Activated gamma-delta T cell treated with anti-CD3 and anti-CD28 coated beads, Interleukin-2, amount 50 U/mL, for 16 hours (primary cell): ENCODE measurements at regions not wholly inside any gene's neighbourhood (a gene's known extent, or its start where the extent isn't known, plus 50 kb on each side); places are given as distances from the start of the nearest gene placed in this dataset.

Experiments used
- DNase-seq: peaks from one replicate; pipeline ENCODE4 v3.0.0-alpha.2; 2020; ENCODE audit warnings: low read depth

DNA sequence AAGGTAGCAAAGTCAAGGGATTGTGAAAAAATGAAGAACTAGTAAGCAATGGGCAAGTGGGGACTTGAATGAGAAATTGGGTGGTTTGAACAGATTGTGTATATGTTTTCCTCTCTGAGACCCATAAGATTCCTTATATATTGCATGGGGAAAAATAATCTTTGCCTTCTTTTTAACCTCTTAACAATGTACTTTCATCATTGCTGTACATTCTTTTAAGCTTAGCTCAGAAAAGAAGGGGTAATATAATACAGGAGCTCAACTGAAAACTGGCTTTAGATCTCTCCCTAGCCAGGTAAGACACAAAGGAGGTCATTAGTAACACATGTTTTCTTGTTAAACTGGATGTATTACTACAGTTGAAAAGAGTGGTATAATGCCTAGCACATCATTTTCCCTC, 287.2 kb downstream of the RNF144B start:
- DNase-seq = no peak

DNA sequence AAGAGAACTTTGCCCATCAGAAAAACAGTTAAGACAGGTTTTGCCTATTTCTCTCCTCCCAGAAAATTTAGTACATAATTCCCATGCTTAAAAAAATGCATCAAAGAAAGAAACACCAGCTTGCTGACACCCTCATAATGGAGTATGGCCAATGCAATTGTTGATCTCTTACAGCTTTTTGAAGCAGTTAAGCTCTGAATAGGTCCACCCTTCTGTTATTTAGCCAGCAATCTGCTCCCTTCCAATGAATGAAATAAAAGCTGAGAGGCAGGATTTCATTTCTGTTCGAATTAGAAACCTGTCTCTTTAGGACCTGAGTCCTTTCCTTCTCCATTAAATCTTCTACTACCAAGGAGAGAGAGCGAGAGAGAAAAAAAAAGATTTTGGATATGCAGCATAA, 288.7 kb downstream of the RNF144B start:
- DNase-seq = no peak

DNA sequence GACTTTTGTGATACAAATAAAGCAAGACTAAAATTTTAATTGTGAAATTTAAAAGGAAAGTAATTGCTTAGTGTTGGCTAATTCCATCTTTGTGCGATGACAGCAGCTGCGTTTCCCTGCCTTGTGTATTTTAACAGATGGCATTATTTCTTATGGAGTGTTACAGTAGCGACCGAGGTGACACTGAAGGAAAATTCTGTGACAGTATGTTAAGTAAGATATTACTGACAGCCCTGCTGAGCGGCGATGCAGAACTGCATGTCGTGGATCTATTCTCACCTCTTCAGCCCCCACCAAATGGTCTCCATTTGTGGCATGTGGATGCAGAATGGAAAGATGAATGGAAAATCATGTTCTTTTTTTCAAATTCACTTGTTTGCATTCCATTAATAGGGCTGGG, 289.4 kb downstream of the RNF144B start:
- no peak for DNase-seq

DNA sequence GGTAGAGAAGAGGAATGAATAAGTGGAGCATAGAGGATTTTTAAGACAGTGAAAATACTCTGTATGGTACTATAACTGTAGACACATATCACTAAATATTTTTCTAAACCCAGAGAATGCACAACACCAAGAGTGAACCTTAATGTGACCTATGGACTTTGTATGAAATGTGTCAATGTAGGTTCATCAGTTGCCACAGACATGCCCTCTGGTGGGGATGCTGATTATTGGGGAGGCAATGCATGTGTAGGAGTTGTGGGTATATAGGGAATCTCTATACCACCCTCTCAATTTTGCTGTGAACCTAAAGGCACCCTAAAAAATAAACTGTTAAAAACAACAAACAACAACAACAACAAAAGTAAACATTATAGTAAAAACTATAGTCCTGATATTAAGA, 293.7 kb downstream of the RNF144B start:
- no peak for DNase-seq

DNA sequence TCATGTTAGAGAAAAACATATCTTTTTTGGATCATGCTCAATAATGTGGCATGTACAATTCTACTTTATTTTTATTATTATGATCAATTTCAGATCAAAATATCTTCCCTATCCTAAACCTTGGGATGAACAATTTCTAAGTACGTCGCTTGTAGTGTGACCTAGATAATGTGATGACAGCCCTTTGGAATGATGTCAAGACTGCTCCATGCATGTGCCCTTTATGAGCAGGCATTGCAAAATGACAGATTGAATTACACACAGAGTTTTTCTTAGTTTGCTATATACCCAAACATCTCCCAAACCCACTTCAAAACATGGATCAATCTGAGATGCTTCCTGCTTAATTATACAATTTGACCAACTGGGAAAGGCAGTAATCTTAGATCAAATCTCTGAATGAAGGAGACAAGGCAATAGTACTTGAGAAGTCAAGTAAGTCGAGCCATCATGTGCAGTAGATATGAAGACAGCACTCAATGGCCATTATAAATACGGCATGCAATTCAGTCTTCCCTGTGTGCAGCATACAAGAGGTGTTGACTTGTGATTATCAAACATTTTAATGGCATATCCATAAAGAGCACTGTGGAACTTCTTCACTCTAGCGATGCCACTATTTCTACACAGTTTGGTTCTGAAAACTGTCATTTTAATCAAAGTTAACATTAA, 294.8 kb downstream of the RNF144B start:
- no peak for DNase-seq

DNA sequence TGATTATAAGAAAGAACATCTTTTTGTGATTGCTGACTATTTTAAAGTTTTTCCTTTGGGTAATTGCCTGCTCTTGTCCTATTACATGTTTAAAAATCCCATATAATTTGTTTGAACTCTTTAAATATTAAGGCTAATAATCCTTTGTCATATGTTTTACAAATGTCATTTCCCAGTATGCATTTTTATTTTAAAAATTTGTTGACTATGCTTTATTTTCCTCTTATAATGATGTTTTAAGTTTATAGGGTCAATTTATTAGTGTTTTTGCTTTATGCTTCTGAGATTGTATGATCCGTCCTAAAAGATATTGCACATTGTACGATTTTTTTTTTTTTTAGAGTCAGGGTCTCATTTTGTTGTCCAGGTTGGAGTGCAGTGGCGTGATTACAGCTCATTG, 297.2 kb downstream of the RNF144B start:
- DNase-seq = no peak

DNA sequence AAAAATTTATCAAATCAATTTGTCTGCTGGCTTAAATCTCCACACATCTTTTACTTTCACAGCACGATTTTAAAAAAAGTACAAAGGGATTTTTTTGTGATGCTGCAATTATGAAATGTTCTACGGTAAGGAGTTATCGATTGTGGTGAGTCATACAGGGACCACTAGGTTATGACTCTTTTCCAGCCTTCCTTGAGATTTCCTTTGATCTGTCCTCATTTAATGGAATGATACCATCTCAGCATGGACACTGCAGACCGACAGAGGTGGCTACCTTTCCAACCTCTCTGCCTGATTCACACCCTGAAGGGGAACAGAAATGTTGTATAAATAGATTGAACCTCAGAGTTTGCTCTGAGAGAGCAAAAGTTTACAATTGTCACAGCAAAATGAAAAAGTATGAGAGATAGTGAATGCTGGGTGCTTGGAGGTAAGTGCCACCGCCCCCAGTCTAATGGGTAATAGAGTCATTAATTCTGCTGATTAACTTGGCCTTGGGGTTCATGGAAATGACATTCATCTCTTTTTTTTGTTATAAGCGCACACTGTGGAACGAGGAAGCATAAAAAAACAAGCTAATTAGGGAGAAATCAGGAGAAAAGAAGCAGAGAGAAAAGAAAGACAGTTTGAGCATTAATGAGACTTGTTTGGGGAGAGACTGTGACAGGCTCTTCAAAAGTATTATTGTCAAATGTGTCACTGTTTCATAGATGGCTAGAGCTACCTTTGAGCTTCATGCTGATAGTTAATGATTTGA, 306.0 kb downstream of the RNF144B start:
- DNase-seq = no peak

DNA sequence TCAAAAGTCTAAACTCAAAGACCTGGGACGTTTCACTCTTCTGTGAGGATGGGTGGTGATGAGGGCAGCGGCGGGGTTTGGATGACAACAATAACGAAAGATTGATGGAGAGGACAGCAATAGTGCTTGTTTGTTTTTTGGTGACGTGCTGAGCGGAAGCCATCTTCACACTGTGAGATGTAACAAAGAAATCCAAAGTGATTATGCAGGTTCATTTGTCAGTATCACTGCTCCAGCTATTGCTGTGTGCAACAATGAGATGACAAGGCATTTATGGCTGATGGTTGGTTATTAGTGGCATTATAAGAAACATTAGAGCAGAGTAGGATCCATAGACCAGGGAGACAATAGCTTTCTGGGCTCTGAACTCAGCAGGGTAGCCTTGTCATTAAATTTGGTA, 306.7 kb downstream of the RNF144B start:
- DNase-seq = no peak

DNA sequence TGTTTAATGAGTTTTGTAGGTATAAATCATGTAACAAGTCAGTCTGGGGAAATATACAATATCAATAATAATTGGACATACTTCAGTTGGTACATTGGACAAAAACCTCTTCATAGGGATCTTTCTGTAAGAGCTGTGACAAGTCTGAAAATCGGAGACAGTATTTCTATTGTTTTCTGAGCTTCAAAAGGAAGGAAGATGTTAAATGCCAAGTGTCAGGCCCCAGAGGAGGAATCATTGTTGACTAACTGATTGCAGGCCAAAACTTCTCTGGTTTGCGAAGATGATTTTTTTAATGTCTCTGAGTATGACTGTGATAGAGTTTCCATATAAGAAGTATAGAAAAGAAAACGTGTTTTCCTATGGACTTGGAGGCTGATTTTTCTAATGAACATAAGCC, 316.4 kb downstream of the RNF144B start:
- DNase-seq = no peak

DNA sequence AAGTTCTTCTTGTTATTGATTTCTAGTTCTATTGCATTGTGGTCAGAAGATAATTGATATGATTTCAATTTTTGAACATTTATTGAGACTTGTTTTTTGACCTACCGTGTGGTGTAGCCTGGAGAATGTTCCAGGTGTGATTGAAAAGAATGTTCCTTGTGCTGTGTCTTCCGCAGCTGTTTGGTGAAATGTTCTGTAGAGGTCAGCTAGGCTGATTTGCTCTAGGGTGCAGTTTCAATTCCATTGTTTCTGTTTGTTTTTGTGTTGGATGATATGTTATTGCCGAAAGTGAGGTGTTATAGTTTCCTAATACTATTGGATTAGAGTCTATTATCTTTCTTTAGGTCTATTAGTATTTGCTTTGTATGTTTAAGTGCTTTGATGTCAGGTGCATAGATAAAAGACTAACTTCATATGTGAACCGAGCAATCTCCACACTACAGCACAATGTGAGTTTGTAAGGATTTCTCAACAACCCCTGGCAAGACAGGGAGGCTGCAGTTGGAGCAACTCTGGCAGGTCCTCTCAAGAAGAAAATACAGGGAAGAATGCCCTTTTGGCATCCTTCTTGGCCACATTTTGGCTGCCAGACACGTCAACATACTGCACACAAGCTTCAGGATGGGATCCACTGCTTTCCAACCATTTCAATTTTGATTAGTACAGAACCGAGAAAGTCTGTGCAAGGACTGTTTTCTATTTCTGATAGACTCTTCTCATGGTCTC, 320.7 kb downstream of the RNF144B start:
- DNase-seq = no peak

DNA sequence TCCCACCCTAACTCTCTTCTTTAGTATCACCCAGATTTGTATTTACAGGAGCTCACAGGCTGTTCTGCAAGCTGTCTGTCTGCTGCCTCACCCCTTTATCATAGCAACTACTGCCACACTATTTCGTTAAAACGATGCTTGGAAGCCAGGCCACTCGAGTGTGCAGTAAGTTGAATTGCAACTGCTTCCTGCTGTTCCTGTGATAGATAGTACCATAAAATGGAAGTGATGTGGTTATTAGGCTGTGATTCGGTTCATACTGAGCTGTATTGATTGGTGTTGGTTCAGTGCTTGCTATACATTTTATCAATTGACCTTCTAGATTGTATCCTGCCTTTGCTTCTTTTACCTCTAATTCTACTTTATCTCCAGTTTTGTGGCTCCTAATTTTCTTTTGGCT, 325.4 kb downstream of the RNF144B start:
- DNase-seq = no peak

DNA sequence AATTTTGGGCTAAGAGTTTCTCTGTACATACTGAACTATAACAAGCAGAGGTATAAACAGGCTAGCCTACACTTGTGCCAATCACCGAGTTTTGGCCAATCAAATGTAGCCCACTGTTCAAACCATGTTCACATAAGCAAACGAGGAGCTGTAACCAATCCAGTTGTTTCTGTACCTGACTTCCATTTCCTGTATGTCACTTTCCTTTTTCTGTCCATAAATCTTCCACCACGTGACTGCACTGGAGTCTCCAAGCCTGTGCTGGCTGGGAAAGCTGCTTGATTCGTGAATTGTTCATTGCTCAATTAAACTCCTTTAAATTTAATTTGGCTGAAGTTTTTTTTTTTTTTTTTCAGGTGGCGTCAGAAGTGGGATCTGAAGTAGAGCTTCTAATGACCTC, 332.9 kb downstream of the RNF144B start:
- no peak for DNase-seq

DNA sequence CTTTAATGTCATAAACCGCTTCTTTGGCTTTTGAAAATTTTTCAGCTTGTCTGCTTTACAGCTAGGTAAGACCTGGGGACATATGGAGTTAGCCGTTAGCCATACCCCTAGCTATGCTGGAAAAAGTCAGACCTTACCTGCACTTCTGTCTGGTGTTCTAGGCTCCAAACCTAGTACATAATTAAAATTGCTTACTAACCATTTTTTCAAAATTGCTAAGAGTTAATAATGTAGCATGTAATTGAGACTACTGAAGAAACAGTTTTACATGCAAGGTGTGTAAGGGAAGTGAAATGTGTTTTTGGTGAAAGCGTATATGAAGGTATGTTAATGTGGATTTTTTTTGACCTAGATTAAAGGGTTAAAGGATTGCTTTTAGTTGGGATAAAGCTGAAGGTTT, 336.9 kb downstream of the RNF144B start:
- DNase-seq = no peak

DNA sequence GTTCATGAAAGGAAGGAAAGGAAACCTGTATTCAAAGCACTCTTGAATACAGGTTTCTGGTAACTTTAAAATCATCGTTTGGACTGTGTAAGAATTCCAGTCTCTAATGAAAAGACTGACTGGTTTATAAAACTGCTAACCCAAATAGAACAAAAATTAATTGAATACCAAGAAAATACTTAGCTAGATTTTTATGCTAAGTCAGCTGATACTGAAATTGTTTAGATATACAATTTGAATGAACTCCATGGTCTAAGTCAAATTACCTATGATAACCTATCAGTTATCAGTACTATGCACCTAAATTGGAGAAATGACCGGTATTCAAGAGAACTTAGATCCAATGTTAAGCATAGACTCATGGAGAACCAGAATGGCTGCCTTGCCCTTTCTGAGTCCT, 338.3 kb downstream of the RNF144B start:
- DNase-seq = no peak

DNA sequence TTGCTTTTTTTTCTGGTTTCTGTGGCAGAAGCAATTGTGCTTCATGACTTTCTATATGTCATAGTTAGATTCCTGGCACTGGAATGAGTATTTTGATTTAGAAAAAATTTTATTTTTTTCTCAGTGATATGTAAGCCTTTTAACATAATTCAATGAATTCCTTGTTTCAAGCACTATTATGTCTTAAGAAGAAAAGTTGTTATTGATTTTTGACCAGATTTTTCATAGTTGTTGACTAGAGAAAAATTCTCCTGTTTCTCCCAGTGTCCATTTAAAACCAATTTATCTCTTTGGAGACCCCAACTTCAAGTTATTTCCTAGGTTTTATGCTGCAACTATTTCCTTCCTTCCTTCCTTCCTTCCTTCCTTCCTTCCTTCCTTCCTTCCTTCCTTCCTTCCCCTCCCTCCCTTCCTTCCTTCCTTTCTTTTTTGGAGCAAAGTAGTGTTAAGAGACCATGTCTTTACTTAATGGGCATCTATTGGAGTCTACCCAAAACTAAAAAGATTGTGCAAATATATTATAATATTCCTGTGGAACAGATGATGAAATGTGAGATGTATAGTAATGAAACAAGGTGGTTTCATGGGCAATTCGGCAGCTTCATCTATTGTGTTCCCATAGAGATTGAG, 346.9 kb downstream of the RNF144B start:
- no peak for DNase-seq

DNA sequence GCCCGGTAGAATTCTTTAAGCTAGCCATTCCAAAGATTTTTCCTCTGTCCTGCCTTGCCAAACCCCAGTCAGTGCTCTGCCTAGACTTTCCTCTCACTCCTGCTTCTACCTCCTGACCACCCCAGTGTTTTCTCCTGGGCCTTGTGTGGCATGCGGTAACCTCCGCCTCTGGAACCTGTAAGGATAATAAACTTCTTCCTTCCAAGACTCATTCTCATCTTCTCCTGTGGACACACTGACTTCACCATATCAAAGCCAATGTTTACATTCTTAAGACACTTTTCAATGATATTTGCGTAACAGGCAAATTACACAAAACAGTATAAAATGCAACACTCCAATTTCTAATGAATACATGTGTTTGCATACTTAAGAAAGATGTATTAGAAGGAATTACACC, 354.6 kb downstream of the RNF144B start:
- DNase-seq = no peak

DNA sequence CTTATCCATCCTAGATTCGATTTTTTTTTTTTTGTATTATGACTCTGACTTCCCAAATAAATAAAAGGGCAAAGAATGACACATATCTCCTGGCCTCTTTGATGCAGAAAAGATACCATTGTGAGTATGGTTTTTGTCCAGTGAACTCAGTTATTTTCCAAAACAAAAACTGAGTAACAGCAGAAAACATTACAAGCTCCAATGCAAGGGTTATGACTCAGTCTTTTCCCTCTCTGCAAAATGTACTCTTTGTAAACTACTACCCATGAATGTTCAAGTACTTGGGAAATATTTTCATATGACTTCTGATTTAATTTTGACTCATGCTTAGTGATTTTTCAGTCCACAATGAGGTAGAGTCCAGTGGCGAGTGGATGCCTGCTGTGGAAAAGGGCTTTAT, 355.3 kb downstream of the RNF144B start:
- DNase-seq = no peak

DNA sequence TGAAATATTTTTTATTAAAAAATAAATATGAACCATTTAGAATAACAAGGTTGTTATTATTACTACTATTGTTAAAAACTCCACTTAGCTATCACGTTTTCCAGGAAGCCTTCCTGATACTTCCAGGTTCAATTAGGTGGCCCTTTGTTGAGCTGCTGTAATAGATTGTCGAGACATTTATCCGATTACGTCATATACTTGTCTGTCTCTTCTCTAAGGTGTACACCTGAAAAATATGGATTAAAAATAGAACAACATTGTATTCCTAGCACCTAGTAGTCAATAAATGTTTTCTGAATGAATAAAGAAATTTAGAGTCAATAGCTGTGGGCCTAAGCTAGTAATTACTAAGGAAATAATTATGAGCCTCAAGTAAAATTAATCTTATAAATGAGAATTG, 359.6 kb downstream of the RNF144B start:
- no peak for DNase-seq

DNA sequence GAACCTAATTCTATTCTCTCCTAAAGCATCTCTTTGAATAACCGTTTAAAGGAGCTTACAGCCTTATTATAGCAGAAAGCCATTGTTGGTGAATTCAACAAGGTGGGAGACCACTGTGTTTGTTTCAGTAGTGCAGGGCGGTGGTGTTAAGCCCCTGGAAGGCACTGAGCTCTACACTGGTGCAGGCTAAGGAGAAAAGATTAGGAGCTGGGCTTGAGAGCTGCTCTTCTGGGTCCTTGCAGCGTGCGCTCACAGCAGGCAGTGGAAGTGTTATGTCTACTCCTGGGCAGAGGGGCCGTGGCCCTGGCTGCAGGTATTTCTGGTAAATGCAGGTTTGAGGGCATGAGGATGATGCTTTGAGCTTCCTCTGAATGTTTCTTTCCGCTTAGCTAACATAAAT, 361.2 kb downstream of the RNF144B start:
- DNase-seq = no peak

DNA sequence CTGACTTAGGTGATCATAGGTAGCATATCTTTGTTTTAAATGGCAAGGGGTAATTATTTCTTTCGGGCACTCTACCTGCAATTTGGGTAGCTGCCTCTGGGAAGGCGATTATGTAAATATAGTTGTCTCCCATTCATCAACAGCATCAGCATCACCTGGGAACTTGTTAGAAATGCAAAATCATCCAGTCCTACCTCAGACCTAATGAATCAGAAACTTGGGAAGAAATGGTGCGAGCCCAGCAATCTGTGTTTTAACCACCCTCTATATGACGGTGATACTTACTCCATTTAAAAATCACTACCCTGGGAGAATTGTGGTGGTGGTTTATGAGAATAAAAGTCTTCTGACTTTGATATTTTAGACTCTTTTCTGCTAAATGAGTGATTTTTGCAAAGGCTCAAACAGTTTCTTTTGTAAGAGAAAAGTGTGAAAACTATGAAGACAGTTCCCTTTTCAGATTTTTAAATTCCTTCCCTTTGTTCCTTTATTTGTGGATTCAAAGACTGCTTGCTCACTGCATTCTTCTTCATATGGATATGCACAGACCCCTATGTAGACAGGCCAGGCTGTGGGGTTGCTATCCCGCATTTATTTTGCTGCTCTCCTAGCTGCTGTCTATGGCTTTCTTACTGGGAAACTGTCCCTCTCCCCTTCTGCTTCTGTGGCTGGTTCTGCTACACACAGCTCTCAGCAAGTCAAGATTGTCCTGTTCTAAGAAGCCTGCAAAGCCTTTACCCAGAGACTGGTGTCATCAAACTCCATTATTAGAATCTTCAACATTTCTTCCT, 365.3 kb downstream of the RNF144B start:
- no peak for DNase-seq

DNA sequence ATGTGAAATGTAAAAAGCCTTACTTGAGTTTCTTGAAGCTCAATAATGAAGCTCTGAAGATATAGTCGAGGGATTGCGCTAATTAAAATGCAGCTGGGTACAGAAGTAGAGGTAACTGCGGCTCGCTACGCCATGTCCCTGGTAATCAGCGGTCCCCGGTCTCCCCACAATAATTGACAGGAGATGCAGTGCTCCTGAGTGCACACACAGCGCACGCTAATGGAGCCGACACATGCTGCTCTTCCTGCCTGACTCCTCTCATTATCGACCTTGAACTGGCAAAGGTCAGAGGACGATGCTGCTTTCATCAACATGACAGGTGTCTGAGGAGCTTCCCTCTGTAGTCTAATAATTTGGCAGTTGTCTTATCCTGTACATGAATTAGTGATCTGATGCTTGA, 365.9 kb downstream of the RNF144B start:
- no peak for DNase-seq

DNA sequence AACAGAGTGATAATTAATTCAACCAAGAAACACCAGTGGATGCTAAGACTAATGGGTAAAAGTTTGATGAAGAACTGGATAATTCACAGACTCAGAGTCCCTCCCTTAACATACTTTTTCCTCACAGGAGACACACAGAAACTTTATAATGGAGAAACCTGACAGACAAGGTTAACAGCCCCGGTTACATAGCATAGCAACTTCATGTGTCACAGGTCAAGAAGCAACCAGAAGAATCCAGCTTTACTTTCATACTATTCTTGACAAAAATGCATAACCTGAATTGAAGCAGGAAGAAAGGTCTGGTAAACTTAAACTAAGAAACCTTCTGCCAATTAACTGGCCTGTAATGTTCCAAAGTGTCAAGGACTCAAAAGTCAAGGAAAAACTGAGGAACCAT, 375.9 kb downstream of the RNF144B start:
- no peak for DNase-seq
